ENCODE measurements at regions not wholly inside any gene's neighbourhood (a gene's known extent, or its start where the extent isn't known, plus 50 kb on each side); places are given as distances from the start of the nearest gene placed in this dataset.

DNA sequence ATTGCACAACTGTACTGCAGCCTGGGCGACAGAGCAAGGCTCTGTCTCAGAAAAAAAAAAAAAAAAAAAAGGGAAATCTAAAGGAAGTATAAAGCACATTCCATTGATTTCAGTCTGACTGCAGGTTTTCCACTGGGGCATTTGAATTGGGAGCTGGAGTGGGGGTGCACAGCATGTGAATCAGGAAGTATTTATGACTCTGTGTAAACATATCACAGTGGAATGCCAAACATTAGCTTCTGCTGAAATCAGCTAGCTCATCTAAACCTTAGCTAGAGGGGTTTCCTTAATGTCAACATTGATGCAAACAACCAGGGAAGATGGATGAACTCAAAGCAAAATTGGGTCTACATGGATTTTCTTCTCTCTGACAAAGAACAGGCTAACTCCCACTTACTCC lies 641.0 kb upstream of the EEF2KMT start:
- no CpG with 5 or more reads among the region's 1 CpG for WGBS, 2 experiments (ENCODE audit: extremely low coverage in 2 of 2, insufficient read length in 1 of 2)
- DNase-seq (no peak), ATAC-seq (ENCODE audit: low read depth) (no peak)
- no peak overlapping the region for H3K23ac ChIP-seq (ENCODE audit: low read depth, low read length)
- no peaks in the 10 kb centered on the region for H3K9me1 ChIP-seq (ENCODE audit: insufficient read depth, low read length)
- POLR2A ChIA-PET (ENCODE audit: unreplicated experiment) = no interaction called here
- no peak overlapping the region for H3K14ac ChIP-seq (replicated peaks; ENCODE audit: low read depth, low read length)
- H4K20me1 ChIP-seq (ENCODE audit: insufficient read depth, low read length) = no peaks in the 10 kb centered on the region
- no peaks in the 10 kb centered on the region for H3K4me1 ChIP-seq (ENCODE audit: control insufficient read depth, insufficient read depth, low read length)
- BruUV-seq (replicated peaks) = no TSS peak
- peaks cover 14% of the 10 kb centered on the region for H3K9me3 ChIP-seq (ENCODE audit: control insufficient read depth, insufficient read depth, low read length)
- no peak overlapping the region for H2AFZ ChIP-seq (replicated peaks; ENCODE audit: low read length, poor library complexity)
- no peaks in the 10 kb centered on the region for H3K27me3 ChIP-seq (ENCODE audit: control insufficient read depth, insufficient read depth, low read length)
- no peak overlapping the region for H2BK15ac ChIP-seq (ENCODE audit: low read depth, low read length)
- intact Hi-C loops (cut with micrococcal nuclease) = no loop called here
- no peak overlapping the region for H3K4ac ChIP-seq (ENCODE audit: low read depth, low read length)
- no peak overlapping the region for H3K4me3 ChIP-seq (ENCODE audit: insufficient read depth, low read depth, low read length)
- H2BK120ac ChIP-seq (ENCODE audit: low read depth, low read length) = no peak overlapping the region
- no peak overlapping the region for H2AK5ac ChIP-seq (ENCODE audit: low read depth, low read length)
- no peak overlapping the region for H2BK20ac ChIP-seq (ENCODE audit: low read depth, low read length)
- no peak for TF ChIP-seq ELK1 (IDR thresholded peaks at IDR 0.05; ENCODE audit: borderline replicate concordance, low read depth, low read length)
- no peak for TF ChIP-seq BHLHE40 (IDR thresholded peaks at IDR 0.05; ENCODE audit: low read depth, low read length)
- no peak for TF ChIP-seq CTCF (conservative IDR thresholded peaks at IDR 0.05; ENCODE audit: low read depth, low read length)
- no peak for TF ChIP-seq MAFK (IDR thresholded peaks at IDR 0.05; ENCODE audit: low read depth, low read length)
- no peak for TF ChIP-seq CHD1 (IDR thresholded peaks at IDR 0.05; ENCODE audit: low read depth, low read length)
- no peak for TF ChIP-seq NFE2L2 (IDR thresholded peaks at IDR 0.05; ENCODE audit: low read depth, low read length)
- TF ChIP-seq RCOR1 (IDR thresholded peaks at IDR 0.05; ENCODE audit: insufficient replicate concordance, low read length) = no peak
- no peak for TF ChIP-seq MAZ (IDR thresholded peaks at IDR 0.05; ENCODE audit: borderline replicate concordance, low read depth, low read length)
- TF ChIP-seq RAD21 (IDR thresholded peaks at IDR 0.05; ENCODE audit: low read length) = no peak
- no peak for TF ChIP-seq CEBPB (IDR thresholded peaks at IDR 0.05; ENCODE audit: low read depth, low read length)
- no peak for TF ChIP-seq MXI1 (IDR thresholded peaks at IDR 0.05; ENCODE audit: borderline replicate concordance, low read depth, low read length)
- no peaks in the 10 kb centered on the region for H3K36me3 ChIP-seq (ENCODE audit: control insufficient read depth, insufficient read depth, low read length)
- H4K8ac ChIP-seq (ENCODE audit: low read depth in 2 of 2, low read length in 2 of 2) = no peak overlapping the region
- no peak overlapping the region for H3K18ac ChIP-seq (ENCODE audit: low read depth, low read length)
- no peaks in the 10 kb centered on the region for H3K79me1 ChIP-seq (ENCODE audit: low read depth in 1 of 2, low read length in 2 of 2)
- no peak overlapping the region for H3K4me2 ChIP-seq (ENCODE audit: low read depth, low read length)
- no peak overlapping the region for H3K9ac ChIP-seq (ENCODE audit: low read depth, low read length)
- H4K5ac ChIP-seq (ENCODE audit: low read depth, low read length) = no peak overlapping the region
- H3K27ac ChIP-seq (ENCODE audit: insufficient read depth, low read length) = no peak overlapping the region
- no peak overlapping the region for H4K91ac ChIP-seq (ENCODE audit: insufficient read depth, low read depth, low read length)
- in situ Hi-C loops (cut with MboI; ENCODE audit: low sequenced_read_pairs) = no loop called here
- no peak overlapping the region for H3K56ac ChIP-seq (ENCODE audit: extremely low read depth, insufficient read depth, low read length)
- no peak overlapping the region for H2BK5ac ChIP-seq (ENCODE audit: low read depth, low read length, poor library complexity, severe bottlenecking)
- dilution Hi-C loops (cut with HindIII; ENCODE audit: low sequenced_read_pairs, unreplicated experiment) = no loop called here
- CTCF ChIA-PET = no interaction called here
- no peak overlapping the region for H2AK9ac ChIP-seq (replicated peaks; ENCODE audit: low read depth, low read length, poor library complexity)
